Spleen (tissue), 11 donors: ENCODE measurements at regions not wholly inside any gene's neighbourhood (a gene's known extent, or its start where the extent isn't known, plus 50 kb on each side); places are given as distances from the start of the nearest gene placed in this dataset.

ENCODE experiments used
- DNase-seq: peaks from one replicate; pipeline ENCODE4 v3.0.0-alpha.2; 2020
- H3K27ac ChIP-seq, 8 donors: fragments of 200-600 bp; sonication (generic) in 7 of 8; 1 replicate in 4 of 8; 2 replicates in 4 of 8; pipeline versions ENCODE4 v1.5.0 to v1.8.0; 2016 to 2021; ENCODE audit warnings: inconsistent platforms in 4 of 8, mild to moderate bottlenecking in 4 of 8, moderate library complexity in 1 of 8
- H3K27me3 ChIP-seq, 7 donors: fragments of 200-600 bp; sonication (generic) in 6 of 7; replicated peaks in 1 of 7; 1 replicate in 4 of 7; 2 replicates in 3 of 7; pipeline versions ENCODE4 v1.5.0 to v1.8.0; 2016 to 2021; ENCODE audit warnings: inconsistent platforms in 3 of 7, mild to moderate bottlenecking in 1 of 7
- H3K36me3 ChIP-seq, 6 donors: fragments of 200-600 bp; sonication (generic) in 5 of 6; 1 replicate in 4 of 6; 2 replicates in 2 of 6; pipeline versions ENCODE4 v1.5.0 to v1.8.0; 2016 to 2021; ENCODE audit warnings: inconsistent platforms in 2 of 6
- H3K4me1 ChIP-seq, 6 donors: fragments of 200-600 bp; sonication (generic) in 5 of 6; 1 replicate in 3 of 6; 2 replicates in 3 of 6; pipeline versions ENCODE4 v1.5.0 to v1.8.0; 2016 to 2021; ENCODE audit warnings: inconsistent platforms in 3 of 6
- H3K4me3 ChIP-seq, 8 donors: fragments of 200-600 bp; sonication (generic) in 7 of 8; 1 replicate in 4 of 8; 2 replicates in 4 of 8; pipeline versions ENCODE4 v1.5.0 to v1.8.0; 2016 to 2021; ENCODE audit warnings: inconsistent platforms in 4 of 8, mild to moderate bottlenecking in 4 of 8, moderate library complexity in 2 of 8
- H3K9me3 ChIP-seq, 8 donors: fragments of 200-600 bp; sonication (generic) in 7 of 8; 1 replicate in 4 of 8; 2 replicates in 4 of 8; pipeline versions ENCODE4 v1.5.0 to v1.8.0; 2016 to 2021; ENCODE audit warnings: inconsistent platforms in 4 of 8
- POLR2A ChIP-seq, 3 donors: fragments of 450-650 bp; IDR thresholded peaks; one replicate each; pipeline ENCODE4 v1.5.1; 2017; ENCODE audit warnings: antibody characterized with exemption in 3 of 3, mild to moderate bottlenecking in 1 of 3
- POLR2AphosphoS5 ChIP-seq, 3 donors: sonication (generic); formaldehyde crosslinking; IDR thresholded peaks; one replicate each; pipeline ENCODE4 v1.5.1; 2017; ENCODE audit warnings: antibody characterized with exemption in 3 of 3
- WGBS, 5 donors: extraction: QIAGEN DNeasy Blood & Tissue Kit in 3 of 5; methylation state at CpG; one replicate each; pipeline versions ENCODE4 v1.1.5 to v1.1.7; 2013 to 2018; 5-methylcytosine and 5-hydroxymethylcytosine counted together
- intact Hi-C: fragments of 100-400 bp; cut with DNase I; formaldehyde crosslinking; loops from one replicate; pipeline ENCODE4 v1.15.0; 2023; ENCODE audit warnings: low total_unique reads
- small RNA-seq, 4 donors: library from RNA; depleted of rRNA; stranded (forward); fragments of <200 nt; gene quantifications; one replicate each; pipeline ENCODE3, GENCODE V24; 2016
- TF ChIP-seq, protein P1 (sequence below), 11 experiments: fragments of 200-600 bp in 7 of 11; fragments of 450-650 bp in 4 of 11; sonication (generic) in 4 of 11; IDR thresholded peaks in 8 of 11; conservative IDR thresholded peaks in 3 of 11; 1 replicate in 7 of 11; 2 replicates in 4 of 11; pipeline versions ENCODE4 v1.4.0 to v1.8.0; 2016 to 2021; ENCODE audit warnings: antibody characterized with exemption in 11 of 11, inconsistent platforms in 4 of 11, mild to moderate bottlenecking in 1 of 11
- donor health status: healthy with polysubstance abuse.
- donor health status: DM: no; HTN: no; CAD: no; lungs with moderate emphysema.
- donor health status: DM: no; HTN: no; CAD: no.
- donor health status: Bipolar disorder and iron deficiency.
- donor health status: healthy.
- donor health status: DM: no; HTN: no; CAD: no.
- donor health status: DM: yes; HTN: yes; CAD: no.

- H3K27ac ChIP-seq = peak overlapping the region in 6 of 8 donors; percentile 31 to 67 (median 58)
Observed at GRCh38 chr12:96143827-96144565, 50.2 kb upstream of the ELK3 start.

More at GRCh38 chr12:96143827-96144565, 50.2 kb upstream of the ELK3 start:
- TF ChIP-seq POLR2AphosphoS5 (IDR thresholded peaks at IDR 0.05) = no peak
- TF ChIP-seq, protein P1, sequence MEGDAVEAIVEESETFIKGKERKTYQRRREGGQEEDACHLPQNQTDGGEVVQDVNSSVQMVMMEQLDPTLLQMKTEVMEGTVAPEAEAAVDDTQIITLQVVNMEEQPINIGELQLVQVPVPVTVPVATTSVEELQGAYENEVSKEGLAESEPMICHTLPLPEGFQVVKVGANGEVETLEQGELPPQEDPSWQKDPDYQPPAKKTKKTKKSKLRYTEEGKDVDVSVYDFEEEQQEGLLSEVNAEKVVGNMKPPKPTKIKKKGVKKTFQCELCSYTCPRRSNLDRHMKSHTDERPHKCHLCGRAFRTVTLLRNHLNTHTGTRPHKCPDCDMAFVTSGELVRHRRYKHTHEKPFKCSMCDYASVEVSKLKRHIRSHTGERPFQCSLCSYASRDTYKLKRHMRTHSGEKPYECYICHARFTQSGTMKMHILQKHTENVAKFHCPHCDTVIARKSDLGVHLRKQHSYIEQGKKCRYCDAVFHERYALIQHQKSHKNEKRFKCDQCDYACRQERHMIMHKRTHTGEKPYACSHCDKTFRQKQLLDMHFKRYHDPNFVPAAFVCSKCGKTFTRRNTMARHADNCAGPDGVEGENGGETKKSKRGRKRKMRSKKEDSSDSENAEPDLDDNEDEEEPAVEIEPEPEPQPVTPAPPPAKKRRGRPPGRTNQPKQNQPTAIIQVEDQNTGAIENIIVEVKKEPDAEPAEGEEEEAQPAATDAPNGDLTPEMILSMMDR (IDR thresholded peaks at IDR 0.05 in 8 of 11, conservative IDR thresholded peaks at IDR 0.05 in 3 of 11) = no peak
- no peak for TF ChIP-seq POLR2A (IDR thresholded peaks at IDR 0.05)
- DNase-seq = no peak
- Histone ChIP-seq H3K4me1 (peaks cover 8 to 27% (median 24%) of the 10 kb centered on the region in 6 donors), H3K36me3 (no peaks in the 10 kb centered on the region), H3K9me3 (no peaks in the 10 kb centered on the region), H3K4me3 (peak overlapping the region in 1 of 8 donors; percentile 4), H3K27me3 (no peaks in the 10 kb centered on the region)
- WGBS, 5 donors = 41 to 71% (median 59%) methylated on average over 6 of the region's 6 CpGs
- intact Hi-C loops = no loop called here

Small RNA genes lying in the stretch of these regions (small RNA-seq; reads per million reads assigned to genes)
- gene RN7SL88P = 0 reads per million in 4 donors
